CD4-positive, alpha-beta T cell (primary cell): ENCODE measurements at regions not wholly inside any gene's neighbourhood (a gene's known extent, or its start where the extent isn't known, plus 50 kb on each side); places are given as distances from the start of the nearest gene placed in this dataset.

Source experiments
- ATAC-seq: fragments of 200-7000 bp; cut with Tn5 transposase; one replicate; pipeline ENCODE4 v1.10.0; 2022; ENCODE audit warnings: mild to moderate bottlenecking; ENCODE audit not compliant: poor library complexity
- CTCF ChIA-PET: fragments of 350-600 bp; sonication (Branson Sonifier 250); formaldehyde crosslinking; loops from one replicate; lab custom pipeline; 2021; ENCODE audit warnings: antibody characterized with exemption, inconsistent platforms; lab: Charles Lee
- POLR2A ChIA-PET: fragments of 350-600 bp; sonication (Branson Sonifier 250); formaldehyde crosslinking; loops from one replicate; lab custom pipeline; 2021; ENCODE audit warnings: antibody characterized with exemption, inconsistent platforms; lab: Charles Lee
- DNase-seq, 14 experiments: peaks; one replicate each; pipeline ENCODE4 v3.0.0-alpha.2; 2013 to 2020; ENCODE audit warnings: mixed read lengths in 2 of 14
- H3K27ac ChIP-seq, 2 donors: one replicate each; pipeline versions ENCODE4 v1.5.1 to v1.7.0; 2013; ENCODE audit warnings: low read length in 2 of 2, low read depth in 1 of 2, mild to moderate bottlenecking in 1 of 2
- H3K27me3 ChIP-seq, 2 experiments: 1 replicate in 1 of 2; 2 replicates in 1 of 2; pipeline versions ENCODE4 v1.6.1 to v1.7.0; 2013; ENCODE audit warnings: low read length in 2 of 2, control low read depth in 1 of 2, mild to moderate bottlenecking in 1 of 2, moderate library complexity in 1 of 2; ENCODE audit not compliant: insufficient read depth in 2 of 2, control insufficient read depth in 1 of 2
- H3K36me3 ChIP-seq: one replicate; pipeline ENCODE4 v1.6.1; 2013; ENCODE audit warnings: low read length, control low read depth; ENCODE audit not compliant: insufficient read depth
- H3K4me1 ChIP-seq: one replicate; pipeline ENCODE4 v1.6.1; 2013; ENCODE audit warnings: low read length, control low read depth; ENCODE audit not compliant: insufficient read depth
- H3K4me3 ChIP-seq: one replicate; pipeline ENCODE4 v1.5.1; 2013; ENCODE audit warnings: mild to moderate bottlenecking, low read length, moderate library complexity
- H3K9me3 ChIP-seq, 2 experiments: 1 replicate in 1 of 2; 2 replicates in 1 of 2; pipeline versions ENCODE4 v1.6.1 to v1.7.0; 2013; ENCODE audit warnings: low read length in 2 of 2, mild to moderate bottlenecking in 2 of 2, control low read depth in 1 of 2, moderate library complexity in 1 of 2; ENCODE audit not compliant: control insufficient read depth in 1 of 2, insufficient read depth in 1 of 2
- H3K27ac Mint-ChIP-seq: one replicate; pipeline ENCODE4 v1.8.0; 2020; ENCODE audit warnings: mixed read lengths
- H3K27me3 Mint-ChIP-seq: one replicate; pipeline ENCODE4 v1.8.0; 2021; ENCODE audit warnings: mixed read lengths
- H3K36me3 Mint-ChIP-seq: one replicate; pipeline ENCODE4 v1.8.0; 2021; ENCODE audit warnings: low read depth, mixed read lengths
- H3K4me1 Mint-ChIP-seq: one replicate; pipeline ENCODE4 v1.8.0; 2021; ENCODE audit warnings: low read depth, mixed read lengths
- H3K4me3 Mint-ChIP-seq: one replicate; pipeline ENCODE4 v1.8.0; 2020; ENCODE audit warnings: mild to moderate bottlenecking, mixed read lengths
- H3K9me3 Mint-ChIP-seq: one replicate; pipeline ENCODE4 v1.8.0; 2020; ENCODE audit warnings: mixed read lengths
- CTCF ChIP-seq: fragments of 200-600 bp; IDR thresholded peaks from one replicate; pipeline ENCODE4 v1.8.0; 2022; ENCODE audit warnings: antibody characterized with exemption, mild to moderate bottlenecking
- intact Hi-C, 2 experiments: fragments of 100-400 bp; cut with DNase I in 1 of 2; cut with micrococcal nuclease in 1 of 2; formaldehyde crosslinking; loops; one replicate each; pipeline versions ENCODE4 v1.15.1 to v1.9.0; 2023 to 2025; cut with DNase I, micrococcal nuclease

- Histone ChIP-seq H3K27ac (no peak overlapping the region), H3K27me3 (no peaks in the 10 kb centered on the region), H3K4me3 (no peak overlapping the region), H3K36me3 (no peaks in the 10 kb centered on the region), H3K9me3 (no peaks in the 10 kb centered on the region), H3K4me1 (no peaks in the 10 kb centered on the region)
- CTCF ChIA-PET, result no interaction called here
- Mint-ChIP-seq H3K27me3 (no peaks in the 10 kb centered on the region), H3K27ac (no peak overlapping the region), H3K36me3 (no peaks in the 10 kb centered on the region), H3K4me1 (no peaks in the 10 kb centered on the region), H3K4me3 (no peak overlapping the region), H3K9me3 (peaks cover 4% of the 10 kb centered on the region)
- ATAC-seq (no peak), DNase-seq (no peak)
- intact Hi-C loops, result no loop called here
- POLR2A ChIA-PET, result no interaction called here
- TF ChIP-seq CTCF, result no peak
Measured at GRCh38 chr6:153872946-153873345, 166.1 kb upstream of the OPRM1 start.

- H3K27ac Mint-ChIP-seq, result no peak overlapping the region
- Histone ChIP-seq H3K27ac (no peak overlapping the region), H3K36me3 (no peaks in the 10 kb centered on the region), H3K27me3 (peaks cover 0 to 2% of the 10 kb centered on the region in 2 experiments), H3K4me3 (no peak overlapping the region), H3K9me3 (peaks cover 0 to 7% of the 10 kb centered on the region in 2 experiments), H3K4me1 (no peaks in the 10 kb centered on the region)
- peaks cover 18% of the 10 kb centered on the region for H3K27me3 Mint-ChIP-seq
- ChIA-PET CTCF (no interaction called here), POLR2A (no interaction called here)
- ATAC-seq (no peak), DNase-seq (no peak)
- intact Hi-C loops, result no loop called here
- no peaks in the 10 kb centered on the region for H3K36me3 Mint-ChIP-seq
- no peak for TF ChIP-seq CTCF
- H3K4me3 Mint-ChIP-seq, result no peak overlapping the region
- H3K9me3 Mint-ChIP-seq, result peaks cover 3% of the 10 kb centered on the region
- H3K4me1 Mint-ChIP-seq, result no peaks in the 10 kb centered on the region
Measured at GRCh38 chr6:153862927-153863326, 176.1 kb upstream of the OPRM1 start.

- no peaks in the 10 kb centered on the region for H3K4me1 ChIP-seq
- H3K9me3 ChIP-seq, result peaks cover 0 to 10% of the 10 kb centered on the region in 2 experiments
- no peak overlapping the region for H3K4me3 Mint-ChIP-seq
- no peak overlapping the region for H3K27ac Mint-ChIP-seq
- H3K27me3 ChIP-seq, result peaks cover 0 to 2% of the 10 kb centered on the region in 2 experiments
- no peaks in the 10 kb centered on the region for H3K36me3 Mint-ChIP-seq
- H3K27me3 Mint-ChIP-seq, result peaks cover 18% of the 10 kb centered on the region
- CTCF ChIA-PET, result no interaction called here
- H3K27ac ChIP-seq, result no peak overlapping the region
- no peak for ATAC-seq
- no peak overlapping the region for H3K4me3 ChIP-seq
- POLR2A ChIA-PET, result no interaction called here
- no peak for TF ChIP-seq CTCF
- no peaks in the 10 kb centered on the region for H3K4me1 Mint-ChIP-seq
- H3K9me3 Mint-ChIP-seq, result peaks cover 3% of the 10 kb centered on the region
- intact Hi-C loops, result no loop called here
- H3K36me3 ChIP-seq, result no peaks in the 10 kb centered on the region
- no peak for DNase-seq
Measured at GRCh38 chr6:153862139-153862538, 176.9 kb upstream of the OPRM1 start.
